HG02981 (cell line): ENCODE measurements at regions not wholly inside any gene's neighbourhood (a gene's known extent, or its start where the extent isn't known, plus 50 kb on each side); places are given as distances from the start of the nearest gene placed in this dataset.
"Not testable (repeated sequence)": the region's sequence is repeated elsewhere in the genome, so short reads cannot be mapped to it uniquely, and the experiment has no call there.

Experiments
- ATAC-seq: cut with Tn5 transposase; IDR thresholded peaks from one replicate; pipeline ENCODE4 v1.9.1; 2021; ENCODE audit warnings: mild to moderate bottlenecking, moderate library complexity; ENCODE audit not compliant: unreplicated experiment

DNA sequence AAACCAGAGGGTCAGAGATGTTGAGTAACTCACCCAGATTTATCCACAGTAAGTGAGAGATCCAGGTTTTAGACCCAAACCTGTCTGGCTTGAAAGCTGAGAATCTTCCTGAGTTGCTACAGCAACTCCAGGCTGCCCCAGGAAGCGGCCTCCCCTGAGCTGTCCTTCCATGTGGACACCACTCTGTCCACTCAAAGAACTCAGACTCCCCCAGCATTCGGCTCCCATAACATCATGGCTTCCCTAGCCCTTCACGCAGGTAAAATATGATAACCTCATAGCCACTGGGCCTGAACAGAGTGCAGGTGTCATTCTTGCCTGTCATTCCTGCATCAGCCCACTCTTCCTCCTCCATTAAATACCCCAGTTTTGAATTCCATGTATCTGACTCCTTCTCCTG is 657.8 kb downstream of the TBC1D22A start:
- ATAC-seq: no peak

DNA sequence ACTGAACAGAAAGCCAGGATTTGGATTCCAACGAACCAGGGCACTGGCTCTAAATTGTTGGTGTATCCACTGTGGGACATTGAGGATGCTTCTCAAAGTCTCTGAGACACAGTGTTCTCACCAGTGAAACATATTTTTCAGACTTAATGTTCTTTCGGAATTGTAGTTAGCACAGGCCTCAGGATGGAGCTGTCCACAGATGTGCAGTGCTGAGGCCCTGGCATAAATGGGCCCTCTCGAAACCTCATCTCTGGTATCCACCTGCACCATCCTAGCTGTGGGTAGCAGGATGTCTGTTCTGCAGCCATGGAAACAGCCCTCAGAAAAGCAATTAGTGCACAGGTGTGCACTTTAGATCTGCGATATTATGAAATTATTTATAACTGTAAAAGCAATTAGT is 656.8 kb downstream of the TBC1D22A start:
- ATAC-seq: no peak

DNA sequence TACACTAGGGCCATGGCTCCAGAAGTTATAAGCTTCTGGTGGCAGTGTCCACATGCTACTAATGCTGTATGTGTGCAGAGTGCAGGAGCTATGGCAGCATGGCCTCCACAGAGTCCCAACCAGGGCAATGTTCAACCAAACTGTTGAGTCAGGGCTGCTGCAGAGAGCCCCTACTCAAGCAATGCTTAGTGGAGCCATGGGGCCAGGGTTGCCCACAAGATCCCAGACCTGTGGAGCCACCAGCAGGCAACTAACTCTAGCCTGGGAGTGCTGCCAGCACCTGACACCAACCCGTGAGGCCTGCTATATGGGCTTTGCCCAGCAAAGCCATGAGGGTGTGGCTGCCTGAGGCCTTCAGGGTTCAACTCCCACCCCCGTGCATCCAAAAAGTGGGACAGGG is 655.2 kb downstream of the TBC1D22A start:
- no peak for ATAC-seq

DNA sequence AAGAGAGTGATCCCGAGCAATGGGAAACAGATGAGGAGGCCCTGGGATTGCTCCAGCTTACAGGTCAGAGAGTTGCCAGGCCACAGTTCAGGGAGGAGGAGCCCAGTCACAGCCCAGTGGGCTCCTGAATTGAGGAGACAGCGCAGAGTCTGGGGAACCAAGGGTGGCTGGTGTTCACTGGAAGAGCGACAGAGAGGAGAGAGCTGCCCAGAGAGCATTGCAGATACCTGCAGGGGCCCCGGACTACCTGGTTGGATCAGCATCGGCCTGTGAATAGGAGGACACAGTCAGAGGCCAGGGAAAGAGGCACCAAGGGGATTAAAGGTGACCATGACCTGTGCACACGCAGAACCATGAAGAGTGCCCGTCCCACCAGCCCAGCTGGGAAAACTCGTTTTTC is 648.6 kb downstream of the TBC1D22A start:
- ATAC-seq: no peak

DNA sequence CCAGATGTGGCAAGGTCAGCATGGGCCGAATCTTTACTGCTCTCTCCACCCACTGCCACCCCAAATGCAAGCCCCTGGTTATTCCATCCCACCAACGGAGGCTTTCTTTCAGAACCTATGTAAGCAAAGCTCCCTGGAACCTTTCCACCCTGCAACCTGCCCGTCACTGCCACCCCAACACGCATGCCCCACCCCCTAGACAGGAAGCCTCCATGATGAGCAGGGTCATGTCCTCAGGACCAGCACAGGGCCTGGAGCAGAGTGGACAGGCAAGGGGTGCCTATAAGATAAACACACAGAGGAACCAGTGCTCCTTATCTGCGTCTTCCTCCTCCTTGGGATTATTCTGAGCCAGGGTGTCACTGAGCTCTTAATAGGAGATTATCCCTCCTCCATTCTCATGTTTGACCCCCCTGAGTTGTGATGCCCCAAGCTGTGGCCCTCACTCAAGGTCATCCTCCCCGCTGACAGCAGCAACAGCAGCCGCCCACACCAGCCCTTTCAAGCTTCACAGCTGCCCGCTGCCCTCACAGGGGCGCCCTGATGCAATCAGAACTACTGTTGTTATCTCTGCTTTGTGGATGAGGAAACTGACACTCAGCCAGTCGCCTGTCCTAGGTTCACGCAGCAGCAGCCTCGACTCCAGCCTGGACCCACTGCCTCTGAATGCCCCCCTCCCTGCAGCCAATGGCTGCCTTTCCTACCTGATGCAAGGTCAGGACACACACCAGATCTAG is 647.3 kb downstream of the TBC1D22A start:
- no peak for ATAC-seq

DNA sequence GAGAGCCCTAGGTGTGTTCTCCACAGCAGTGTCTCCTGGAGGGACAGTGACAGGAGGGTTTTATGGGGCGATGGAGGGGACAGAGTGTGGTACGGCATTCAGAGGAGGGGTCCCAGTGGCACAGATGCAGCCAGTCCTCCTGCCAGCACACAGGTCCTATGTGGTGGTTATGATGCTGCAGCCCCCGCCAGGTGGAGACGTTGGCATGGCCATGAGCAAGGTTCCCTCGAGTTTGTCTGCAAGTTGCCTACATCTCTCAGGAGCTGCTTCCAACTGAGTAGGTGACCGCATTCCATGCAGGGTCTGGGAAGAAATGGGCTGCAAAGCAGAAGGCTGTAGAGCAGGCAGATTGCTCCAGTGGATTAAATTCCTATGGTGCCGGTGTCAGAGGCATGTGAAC is 646.0 kb downstream of the TBC1D22A start:
- no peak for ATAC-seq

DNA sequence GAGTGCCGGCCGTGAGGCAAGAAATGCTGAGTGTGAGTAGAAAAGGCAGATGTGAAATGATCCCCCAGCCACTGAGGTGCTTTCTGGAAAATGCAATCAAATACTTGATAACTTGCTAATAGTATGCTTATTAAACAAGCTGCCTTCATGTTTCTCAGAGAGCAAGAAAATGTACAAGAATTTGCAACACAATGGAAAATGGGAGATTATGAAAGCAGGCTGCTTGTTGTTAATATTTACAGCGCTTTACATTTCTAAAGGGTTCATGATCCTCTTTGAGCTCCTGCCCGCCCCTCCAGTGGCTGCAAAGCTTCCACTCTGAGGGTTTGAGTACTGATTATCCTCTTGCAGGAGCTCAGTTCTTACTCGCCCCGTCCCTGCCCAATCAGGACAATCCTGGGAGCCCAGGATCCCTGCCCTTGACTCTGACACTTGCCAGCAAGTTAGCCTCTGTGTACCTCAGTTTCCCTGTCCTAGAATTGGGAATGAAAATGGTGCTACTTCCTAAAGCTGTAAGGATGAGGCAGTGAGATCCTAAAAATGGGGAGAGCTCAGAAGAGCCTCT is 645.1 kb downstream of the TBC1D22A start:
- no peak for ATAC-seq

DNA sequence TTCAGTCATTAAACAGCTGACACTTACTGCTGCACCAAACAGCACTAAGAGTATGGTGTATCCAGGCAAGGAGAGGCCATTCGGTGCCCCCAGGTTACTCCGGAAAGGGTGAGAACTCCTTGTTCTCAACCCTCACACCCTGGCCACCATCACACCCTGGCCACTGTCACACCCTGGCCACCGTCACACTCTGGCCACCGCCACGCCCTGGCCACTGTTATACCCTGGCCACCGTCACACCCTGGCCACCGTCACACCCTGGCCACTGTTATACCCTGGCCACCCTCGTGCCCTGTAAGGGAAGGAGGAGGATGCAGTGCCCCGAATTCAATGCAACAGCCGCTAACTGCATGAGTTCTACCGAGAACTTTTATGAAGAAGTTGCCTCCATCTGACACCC is 644.4 kb downstream of the TBC1D22A start:
- ATAC-seq: no peak

DNA sequence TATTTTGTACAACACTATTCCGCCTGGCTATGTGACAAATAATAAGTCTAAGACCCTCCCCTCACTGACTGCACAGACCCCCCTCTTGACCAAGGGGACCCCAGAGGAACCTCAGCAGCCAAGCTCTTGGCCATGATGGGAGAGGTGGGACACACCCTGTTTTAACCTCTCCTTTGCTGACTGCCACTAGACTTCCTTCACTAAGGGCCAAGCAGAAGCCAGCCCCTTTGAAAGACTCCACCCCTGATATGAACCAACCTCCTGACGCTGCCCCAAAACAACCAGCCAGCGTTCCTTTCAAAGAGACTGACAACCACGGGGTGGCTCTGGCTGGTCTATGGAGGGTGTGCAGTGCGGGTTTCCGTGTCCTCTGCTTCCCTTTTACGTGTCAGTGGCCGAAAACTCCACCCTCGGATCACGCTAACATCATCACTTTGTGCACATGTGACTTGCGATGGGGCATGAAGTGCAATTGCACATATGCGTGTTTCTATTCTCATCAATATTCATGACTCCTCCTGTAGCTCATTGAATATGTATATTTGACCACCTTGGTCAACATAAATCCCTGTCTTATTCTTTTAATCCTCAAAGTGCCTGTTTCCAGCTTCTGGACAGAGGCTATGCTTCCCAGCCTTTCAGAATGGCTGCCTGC is 643.9 kb downstream of the TBC1D22A start:
- ATAC-seq: no peak

DNA sequence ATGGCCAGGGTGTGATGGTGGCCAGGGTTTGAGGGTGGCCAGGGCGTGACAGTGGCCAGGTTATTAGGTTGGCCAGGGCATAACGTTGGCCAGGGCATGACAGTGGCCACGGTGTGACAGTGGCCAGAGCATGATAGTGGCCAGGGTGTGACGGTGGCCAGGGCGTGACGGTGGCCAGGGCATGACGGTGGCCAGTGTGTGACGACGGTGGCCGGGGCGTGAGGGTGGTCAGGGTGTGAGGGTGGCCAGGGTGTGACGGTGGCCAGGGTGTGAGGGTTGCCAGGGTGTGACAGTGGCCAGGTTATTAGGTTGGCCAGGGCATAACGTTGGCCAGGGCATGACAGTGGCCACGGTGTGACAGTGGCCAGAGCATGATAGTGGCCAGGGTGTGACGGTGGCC is 642.8 kb downstream of the TBC1D22A start:
- not testable (repeated sequence) for ATAC-seq

DNA sequence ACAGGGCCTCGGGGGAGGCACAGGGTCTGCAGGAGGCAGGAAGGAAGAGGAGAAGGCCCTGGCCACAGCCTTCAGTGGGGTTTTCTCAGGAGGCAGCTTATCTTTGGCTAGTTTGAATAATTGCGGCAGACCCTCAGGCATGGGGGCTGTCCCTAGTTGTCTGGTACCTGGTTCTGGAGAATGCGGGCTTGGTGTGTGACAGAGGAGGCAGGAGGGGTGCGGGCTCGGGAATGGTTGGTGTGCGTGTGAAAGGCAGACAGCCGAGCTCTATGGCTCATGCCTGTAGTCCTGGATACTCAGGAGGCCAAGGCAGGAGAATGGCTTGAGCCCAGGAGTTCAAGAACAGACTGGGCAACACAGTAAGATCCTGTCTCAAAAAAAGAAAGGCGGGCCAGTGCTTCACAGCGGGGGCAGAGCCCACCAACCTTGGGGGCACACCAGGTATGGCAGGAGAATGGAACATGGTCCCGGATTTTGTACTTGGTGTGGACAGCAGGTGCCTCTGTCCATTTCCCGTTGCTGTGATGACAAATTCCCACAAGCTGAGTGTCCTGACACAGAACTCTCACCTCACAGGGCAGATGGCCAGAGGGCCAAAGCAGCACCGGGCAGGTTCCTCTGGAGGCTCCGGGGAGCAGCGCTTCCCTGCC is 640.6 kb downstream of the TBC1D22A start:
- ATAC-seq: no peak

DNA sequence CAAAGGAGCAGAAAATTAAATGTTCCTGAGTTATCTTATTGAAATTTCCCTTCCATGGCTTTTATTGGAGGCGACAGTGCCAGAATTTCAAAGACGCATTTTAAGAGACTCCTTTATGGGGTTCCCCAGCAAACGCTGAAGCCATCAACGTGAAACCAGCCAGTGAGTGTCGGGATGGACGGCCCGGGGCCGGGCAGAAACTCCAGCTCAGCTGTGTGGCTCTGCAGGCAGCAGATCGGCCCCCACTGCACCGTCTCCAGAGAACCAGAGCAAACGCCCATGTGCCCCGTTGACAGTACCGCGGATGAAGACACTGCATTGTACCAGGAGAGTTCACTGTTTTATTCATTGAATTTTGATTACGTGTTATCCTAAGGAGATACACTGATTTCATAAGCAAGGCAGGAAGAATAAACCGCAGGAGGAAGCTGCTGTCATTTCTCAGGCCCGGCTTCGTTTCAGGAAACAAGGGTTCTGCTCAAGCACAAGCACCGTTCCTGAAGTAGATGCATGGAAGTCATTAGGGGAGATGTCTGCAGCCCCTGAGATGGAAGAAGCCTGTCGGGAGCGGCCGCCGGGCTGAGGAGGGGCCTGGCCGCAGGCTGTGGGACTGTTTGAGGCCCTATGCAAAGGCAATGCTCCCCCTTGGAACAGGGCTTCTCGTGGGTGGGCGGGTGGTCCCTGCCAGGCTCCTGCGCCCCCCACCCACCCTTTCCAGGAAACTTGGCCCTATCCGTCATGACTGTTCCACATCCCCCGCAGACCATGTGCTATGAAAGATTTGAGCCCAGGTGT is 639.7 kb downstream of the TBC1D22A start:
- ATAC-seq: no peak

DNA sequence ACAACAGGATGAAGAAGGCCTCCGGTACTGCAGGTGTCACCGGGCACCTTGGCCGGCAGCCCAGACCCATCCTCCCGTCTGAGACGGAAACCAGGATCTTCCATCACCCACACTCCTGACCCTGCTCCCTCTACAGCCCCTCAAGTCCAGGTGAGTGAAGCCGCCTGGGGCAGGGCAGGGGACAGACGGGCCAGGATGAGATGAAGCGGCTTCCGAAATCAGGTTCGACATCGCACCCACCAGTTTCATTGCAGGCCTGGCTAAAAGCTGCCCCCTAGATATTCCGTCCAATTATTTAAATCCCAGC is 639.1 kb downstream of the TBC1D22A start:
- no peak for ATAC-seq

DNA sequence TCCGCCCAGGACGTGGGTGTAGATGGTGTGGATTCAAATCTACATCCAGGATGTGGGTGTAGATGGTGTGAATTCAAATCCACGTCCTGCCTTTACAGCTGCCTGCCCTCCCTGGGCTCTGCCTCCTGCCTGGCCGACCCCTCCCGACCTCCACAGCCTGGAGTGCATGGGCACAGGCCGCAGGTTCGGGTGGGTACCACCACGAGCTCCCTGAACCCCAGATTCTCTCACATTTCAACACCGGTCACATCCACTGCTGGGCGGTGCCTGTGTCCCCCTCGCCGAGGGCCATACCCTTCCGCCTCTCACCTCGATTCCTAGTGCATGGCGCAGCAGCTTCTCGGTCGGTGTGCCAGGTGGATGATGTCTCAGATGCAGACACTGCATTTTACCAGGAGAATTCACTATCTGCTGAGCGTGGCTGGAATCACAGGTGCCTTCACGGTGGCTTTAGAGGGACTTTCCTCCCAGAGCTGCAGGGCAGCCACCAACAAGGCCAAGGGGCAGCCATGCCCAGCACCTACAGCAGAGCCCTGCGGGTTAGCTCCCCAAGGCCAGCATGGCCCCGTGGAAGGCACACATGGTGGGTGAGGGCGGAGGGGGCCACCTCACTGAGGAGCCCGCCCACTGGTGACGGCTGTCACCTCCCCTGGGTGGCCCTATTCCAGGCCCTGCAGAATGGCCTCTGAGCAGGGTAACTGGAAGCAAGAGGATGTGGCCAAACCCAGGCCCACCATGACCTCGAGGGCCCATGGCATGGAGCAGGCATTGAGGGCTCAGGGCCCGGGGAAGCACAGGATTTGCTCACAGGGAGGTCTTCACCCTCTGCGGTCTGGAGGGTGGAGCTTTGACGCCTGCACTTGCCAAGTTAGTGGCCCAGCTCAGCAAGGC is 638.5 kb downstream of the TBC1D22A start:
- ATAC-seq: no peak

DNA sequence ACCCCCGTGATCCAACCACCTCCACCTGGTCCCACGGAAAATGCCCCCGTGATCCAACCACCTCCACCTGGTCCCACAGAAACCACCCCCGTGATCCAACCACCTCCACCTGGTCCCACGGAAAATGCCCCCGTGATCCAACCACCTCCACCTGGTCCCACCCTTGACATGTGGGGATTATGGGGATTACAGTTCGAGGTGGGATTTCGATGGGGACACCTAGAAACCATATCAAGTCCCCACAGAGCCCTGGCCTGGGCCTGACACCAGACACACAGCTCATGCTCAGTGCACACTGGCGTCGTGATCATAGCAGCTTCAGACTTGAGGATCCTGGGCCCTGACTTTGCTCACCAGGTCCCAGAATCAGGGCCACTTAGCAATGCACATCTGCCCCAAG is 637.7 kb downstream of the TBC1D22A start:
- ATAC-seq: not testable (repeated sequence)

DNA sequence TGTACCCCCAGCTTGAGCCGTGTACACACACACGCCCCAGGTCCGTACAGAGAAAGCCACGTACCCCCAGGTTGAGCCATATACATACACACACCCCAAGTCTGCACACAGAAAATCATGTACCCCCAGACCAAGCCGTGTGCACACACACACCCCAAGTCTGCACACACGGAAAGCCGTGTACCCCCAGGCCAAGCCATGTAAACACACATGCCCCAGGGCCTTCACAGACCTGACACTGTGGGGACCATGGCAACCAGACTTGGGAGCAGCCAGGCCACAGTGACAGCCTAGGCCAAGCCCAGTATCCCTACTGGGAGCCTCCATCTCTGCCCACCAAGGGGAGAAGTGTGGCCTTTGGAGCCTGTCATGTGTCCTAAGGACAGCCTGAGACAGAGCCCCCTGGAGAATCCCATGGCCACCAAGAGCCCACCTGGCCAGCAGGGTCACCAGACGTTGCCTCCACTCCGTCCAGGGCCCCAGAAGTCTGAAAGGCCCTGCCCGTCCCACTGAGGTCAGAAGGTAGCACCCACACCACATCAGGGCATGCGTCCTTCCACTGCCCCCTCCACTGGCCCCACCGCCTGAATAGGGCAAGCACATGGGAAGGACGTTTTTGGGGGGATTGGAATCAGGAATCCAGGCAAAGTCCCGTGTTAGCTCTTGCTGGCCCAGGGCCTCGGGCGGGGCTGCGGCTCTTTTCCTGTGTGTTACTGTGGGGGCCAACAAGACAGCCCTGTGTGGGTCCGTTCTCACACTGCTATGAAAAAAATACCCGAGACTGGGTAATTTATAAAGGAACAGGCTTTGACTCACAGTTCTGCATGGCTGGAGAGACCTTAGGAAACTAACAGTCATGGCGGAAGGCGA is 636.7 kb downstream of the TBC1D22A start:
- ATAC-seq: no peak

DNA sequence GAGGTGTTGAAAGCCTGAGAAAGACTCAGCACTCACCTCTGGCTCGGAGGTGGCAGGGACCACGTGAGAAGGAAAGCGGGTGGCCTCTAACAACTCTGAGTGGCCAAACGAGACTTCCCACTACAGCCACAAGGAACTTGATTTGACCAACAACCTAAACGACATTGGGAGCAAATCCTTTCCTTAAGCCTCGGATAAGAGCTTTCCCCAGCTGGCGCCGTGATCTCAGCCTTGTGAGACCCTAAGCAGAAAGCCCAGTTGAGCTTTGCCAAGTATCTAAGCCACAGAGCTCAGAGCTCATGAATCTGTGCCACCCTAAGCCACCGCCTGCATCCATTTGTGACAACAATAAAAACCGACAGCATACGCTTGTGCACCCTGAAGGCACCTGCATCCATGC is 636.0 kb downstream of the TBC1D22A start:
- ATAC-seq: no peak

DNA sequence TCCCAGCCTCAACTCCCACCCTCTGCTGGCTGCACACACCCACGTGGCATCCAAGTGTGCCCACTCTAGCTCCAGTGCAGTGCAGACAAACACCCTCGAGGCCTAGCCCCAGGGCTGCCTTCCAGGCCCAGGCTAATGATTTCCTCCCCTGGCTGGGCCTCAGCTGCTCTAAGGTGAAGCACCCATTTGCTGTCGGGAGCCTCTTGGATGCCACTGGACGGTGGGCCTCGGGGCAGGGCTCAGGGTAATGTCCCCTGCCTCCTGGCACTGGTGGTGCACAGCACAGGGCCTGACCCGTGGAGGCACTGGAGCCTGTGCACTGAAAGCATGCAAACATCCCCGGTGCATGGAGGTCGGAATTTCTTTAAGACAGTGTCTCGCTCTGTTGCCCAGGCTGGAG is 635.2 kb downstream of the TBC1D22A start:
- no peak for ATAC-seq

DNA sequence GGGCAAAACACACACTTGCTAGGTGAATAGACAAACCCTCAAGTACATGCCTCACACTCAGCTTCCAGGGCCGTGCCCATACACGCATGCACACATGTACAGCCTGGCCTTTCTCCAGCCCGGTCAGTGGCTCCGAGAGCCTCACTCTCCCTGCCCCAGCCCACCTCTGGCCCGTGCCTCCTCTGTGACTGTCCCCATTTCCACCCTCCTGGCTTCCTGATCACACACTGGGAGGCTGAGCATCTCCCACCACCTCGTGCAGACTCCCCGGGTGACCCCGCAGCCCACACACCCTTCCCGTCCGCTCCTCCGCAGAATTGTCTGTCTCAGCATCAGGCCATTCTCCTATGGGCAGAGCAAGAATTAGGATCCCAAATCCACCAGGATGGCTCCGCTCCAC is 634.1 kb downstream of the TBC1D22A start:
- ATAC-seq: no peak
